HG03064 (cell line): ENCODE measurements at regions not wholly inside any gene's neighbourhood (a gene's known extent, or its start where the extent isn't known, plus 50 kb on each side); places are given as distances from the start of the nearest gene placed in this dataset.

ENCODE experiments used
- ATAC-seq: cut with Tn5 transposase; IDR thresholded peaks from one replicate; pipeline ENCODE4 v1.9.1; 2021; ENCODE audit warnings: low read depth; ENCODE audit not compliant: unreplicated experiment

DNA sequence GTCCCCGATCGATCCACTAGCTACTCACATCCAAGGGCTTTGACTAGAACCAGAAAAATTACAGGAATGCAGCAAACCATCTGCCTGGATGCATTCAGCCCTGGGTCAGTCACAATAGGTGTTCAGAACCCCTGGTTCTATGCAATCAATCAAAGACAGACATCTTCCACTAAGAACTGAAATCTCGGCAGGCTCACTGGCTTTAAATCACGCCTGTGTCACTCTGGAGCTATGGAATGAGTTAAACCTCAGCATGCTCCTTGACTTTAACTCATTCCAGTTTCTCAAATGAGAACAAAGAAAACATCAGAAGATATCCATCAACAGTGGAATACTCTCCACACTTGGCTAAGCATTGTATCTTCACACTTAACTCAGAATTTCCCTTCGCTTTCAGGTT is 68.1 kb upstream of the SPTBN1 start:
- ATAC-seq = no peak

GRCh38 chr2:54392555-54393324 is 63.4 kb upstream of the SPTBN1 start:
- ATAC-seq = no peak

GRCh38 chr2:54394392-54394791 is 61.7 kb upstream of the SPTBN1 start:
- ATAC-seq = peak; percentile 84

DNA sequence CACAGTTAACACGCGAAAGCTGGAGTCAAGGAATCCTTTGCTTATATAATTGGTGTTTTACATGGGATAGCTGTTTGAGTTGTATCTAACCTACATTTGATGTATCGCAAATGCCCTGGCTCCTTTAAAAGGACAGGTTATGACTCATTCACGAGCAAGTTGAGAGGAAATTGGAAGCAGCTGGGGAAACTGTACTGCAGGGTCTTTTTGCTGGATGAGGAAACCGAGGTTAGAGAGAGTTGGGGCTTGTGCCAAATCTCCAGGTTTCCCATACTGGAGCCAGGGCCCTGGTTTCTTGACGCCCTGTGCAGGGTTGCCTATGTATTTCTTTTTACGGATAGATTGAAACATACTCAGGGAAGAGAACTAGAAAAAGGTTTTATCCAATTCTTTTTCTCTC is 60.0 kb upstream of the SPTBN1 start:
- ATAC-seq = no peak

DNA sequence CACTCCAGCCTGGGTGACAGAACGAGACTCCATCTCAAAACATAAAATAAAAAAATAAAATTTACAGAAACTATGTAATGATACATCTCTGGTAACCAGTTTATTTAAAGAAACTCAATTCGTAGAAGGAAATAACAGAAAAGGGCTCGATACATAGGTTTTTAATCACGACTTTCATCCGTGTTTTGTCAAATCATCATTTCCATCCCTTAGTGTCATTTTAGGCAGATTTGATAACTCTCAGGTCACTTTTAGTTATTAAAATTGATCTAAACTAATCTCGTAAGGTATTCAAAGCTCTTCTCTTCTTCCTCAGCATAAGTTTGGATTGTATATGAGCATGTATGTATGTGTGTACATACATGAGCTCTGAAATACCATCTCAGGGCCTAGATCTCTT is 59.3 kb upstream of the SPTBN1 start:
- ATAC-seq = no peak

GRCh38 chr2:54397426-54397825 is 58.7 kb upstream of the SPTBN1 start:
- ATAC-seq = no peak

- no peak for ATAC-seq
Observed at GRCh38 chr2:54401554-54401953, 54.6 kb upstream of the SPTBN1 start.

DNA sequence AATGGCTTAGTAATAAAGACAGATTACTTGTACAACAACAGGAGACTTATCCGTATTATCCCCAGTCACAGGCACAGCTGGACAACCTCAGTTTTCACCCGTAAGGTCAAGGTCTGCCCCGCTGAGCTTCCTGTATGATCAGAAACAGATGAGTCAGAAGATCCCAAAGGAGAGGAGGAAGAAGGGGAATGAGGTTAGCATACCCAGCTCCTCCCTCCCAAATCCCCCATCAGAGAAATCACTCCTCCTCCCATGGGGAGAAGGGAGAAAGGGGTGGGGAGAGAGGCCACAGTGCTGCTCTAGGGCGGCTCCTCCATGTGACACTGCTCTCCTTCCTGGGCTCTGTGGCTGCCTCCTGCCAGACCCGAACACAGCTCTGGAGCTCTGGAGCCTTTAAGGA is 53.8 kb upstream of the SPTBN1 start:
- ATAC-seq = no peak

- ATAC-seq = no peak
Observed at GRCh38 chr2:54403512-54404238, 52.5 kb upstream of the SPTBN1 start.

- ATAC-seq = no peak
Observed at GRCh38 chr2:54404270-54404669, 51.9 kb upstream of the SPTBN1 start.

DNA sequence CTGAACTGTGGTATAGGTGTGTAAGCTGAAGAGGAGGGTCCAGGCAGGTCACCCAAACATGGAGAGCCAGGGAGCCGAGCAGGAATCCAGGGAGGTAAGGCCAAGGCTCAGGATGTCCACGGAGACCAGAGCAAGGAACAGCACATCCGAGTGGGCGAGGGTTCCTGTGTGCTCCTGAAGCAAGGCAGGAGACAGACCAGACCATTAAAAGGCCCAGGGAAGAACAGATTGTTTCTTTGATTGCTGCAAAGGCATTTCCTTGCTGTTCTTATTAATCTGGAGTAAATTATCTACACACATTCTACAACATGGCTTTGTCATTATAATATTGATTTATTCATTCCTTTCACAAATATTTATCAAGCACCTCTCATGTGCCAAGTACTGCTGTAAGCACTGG is 50.1 kb upstream of the SPTBN1 start:
- no peak for ATAC-seq
